B cell (primary cell): ENCODE measurements at regions not wholly inside any gene's neighbourhood (a gene's known extent, or its start where the extent isn't known, plus 50 kb on each side); places are given as distances from the start of the nearest gene placed in this dataset.

ENCODE experiments used
- ATAC-seq: fragments of 200-7000 bp; cut with Tn5 transposase; one replicate; pipeline ENCODE4 v1.10.0; 2021; ENCODE audit warnings: low read depth, mild to moderate bottlenecking, moderate number of reproducible peaks, moderate library complexity
- CTCF ChIA-PET: fragments of 350-600 bp; sonication (Branson Sonifier 250); formaldehyde crosslinking; loops from one replicate; lab custom pipeline; 2021; ENCODE audit warnings: antibody characterized with exemption, inconsistent platforms; lab: Charles Lee
- POLR2A ChIA-PET: fragments of 350-600 bp; sonication (Branson Sonifier 250); formaldehyde crosslinking; loops from one replicate; lab custom pipeline; 2021; ENCODE audit warnings: antibody characterized with exemption; lab: Charles Lee
- DNase-seq: peaks from one replicate; pipeline ENCODE4 v3.0.0; 2013
- H2AFZ ChIP-seq: 2 replicates; pipeline ENCODE4 v1.6.1; 2012; ENCODE audit warnings: mild to moderate bottlenecking, low read depth, low read length; ENCODE audit not compliant: insufficient read depth, poor library complexity, severe bottlenecking
- H3K27ac ChIP-seq, 2 donors: 1 replicate in 1 of 2; 2 replicates in 1 of 2; pipeline ENCODE4 v1.5.1; 2012 to 2013; ENCODE audit warnings: low read length in 2 of 2, mild to moderate bottlenecking in 2 of 2, moderate library complexity in 1 of 2
- H3K27me3 ChIP-seq, 4 experiments: fragments of 200-600 bp in 1 of 4; sonication (generic) in 1 of 4; replicated peaks in 1 of 4; 1 replicate in 2 of 4; 2 replicates in 2 of 4; pipeline versions ENCODE4 v1.6.1 to v1.7.0; 2013 to 2016; ENCODE audit warnings: low read length in 3 of 4, mild to moderate bottlenecking in 2 of 4, mixed read lengths in 1 of 4, moderate library complexity in 1 of 4; ENCODE audit not compliant: insufficient read depth in 4 of 4, control insufficient read depth in 3 of 4; ENCODE audit errors: control extremely low read depth in 1 of 4
- H3K36me3 ChIP-seq, 2 experiments: replicated peaks in 1 of 2; 1 replicate in 1 of 2; 2 replicates in 1 of 2; pipeline versions ENCODE4 v1.6.1 to v1.7.1; 2013; ENCODE audit warnings: low read length in 1 of 2; ENCODE audit not compliant: insufficient read depth in 2 of 2, control insufficient read depth in 1 of 2; ENCODE audit errors: control extremely low read depth in 1 of 2, extremely low read depth in 1 of 2
- H3K4me1 ChIP-seq, 2 donors: fragments of 200-600 bp in 1 of 2; sonication (generic) in 1 of 2; 1 replicate in 1 of 2; 2 replicates in 1 of 2; pipeline versions ENCODE4 v1.5.1 to v1.6.1; 2013 to 2017; ENCODE audit warnings: low read length in 2 of 2; ENCODE audit not compliant: control insufficient read depth in 2 of 2, insufficient read depth in 2 of 2
- H3K4me2 ChIP-seq: replicated peaks from 2 replicates; pipeline ENCODE3; 2012; ENCODE audit warnings: mild to moderate bottlenecking, low read depth, low read length; ENCODE audit not compliant: poor library complexity, severe bottlenecking
- H3K4me3 ChIP-seq, 5 experiments: fragments of 200-600 bp in 1 of 5; sonication (generic) in 1 of 5; 1 replicate in 3 of 5; 2 replicates in 2 of 5; pipeline versions ENCODE4 v1.5.1 to v1.7.0; 2011 to 2016; ENCODE audit warnings: low read length in 4 of 5, mild to moderate bottlenecking in 4 of 5, low read depth in 2 of 5, control low read depth in 1 of 5, moderate library complexity in 1 of 5; ENCODE audit not compliant: insufficient read depth in 1 of 5; ENCODE audit errors: control extremely low read depth in 1 of 5, extremely low read depth in 1 of 5
- H3K79me2 ChIP-seq: fragments of 200-600 bp; sonication (generic); one replicate; pipeline ENCODE4 v1.6.0; 2016; ENCODE audit warnings: low read length; ENCODE audit not compliant: control insufficient read depth, insufficient read depth
- H3K9ac ChIP-seq: fragments of 200-600 bp; sonication (generic); 2 replicates; pipeline ENCODE4 v1.6.1; 2017; ENCODE audit warnings: mild to moderate bottlenecking, low read length, moderate library complexity
- H3K9me3 ChIP-seq, 3 donors: one replicate each; pipeline versions ENCODE4 v1.6.1 to v1.7.1; 2013; ENCODE audit warnings: low read length in 2 of 3; ENCODE audit not compliant: control insufficient read depth in 2 of 3, insufficient read depth in 1 of 3; ENCODE audit errors: control extremely low read depth in 1 of 3
- H4K20me1 ChIP-seq: 2 replicates; pipeline ENCODE4 v1.6.0; 2012; ENCODE audit warnings: mild to moderate bottlenecking, low read length; ENCODE audit not compliant: insufficient read depth, control insufficient read depth, poor library complexity, severe bottlenecking
- H3K27ac Mint-ChIP-seq: one replicate; pipeline ENCODE4 v1.8.0; 2021; ENCODE audit warnings: mixed read lengths
- H3K27me3 Mint-ChIP-seq: one replicate; pipeline ENCODE4 v1.8.0; 2021; ENCODE audit warnings: mixed read lengths
- H3K4me1 Mint-ChIP-seq: one replicate; pipeline ENCODE4 v1.8.0; 2021; ENCODE audit warnings: mixed read lengths
- H3K4me3 Mint-ChIP-seq: one replicate; pipeline ENCODE4 v1.8.0; 2021; ENCODE audit warnings: mixed read lengths
- H3K9me3 Mint-ChIP-seq: one replicate; pipeline ENCODE4 v1.8.0; 2022; ENCODE audit warnings: mixed read lengths; ENCODE audit not compliant: insufficient read depth
- EZH2 ChIP-seq: IDR thresholded peaks from 2 replicates; pipeline ENCODE4 v1.6.1; 2012; ENCODE audit warnings: borderline replicate concordance, low read depth, mild to moderate bottlenecking, moderate library complexity, low read length; ENCODE audit not compliant: insufficient read depth, poor library complexity, severe bottlenecking
- WGBS: methylation state at CpG from one replicate; pipeline ENCODE4 v1.1.5; 2013; ENCODE audit warnings: missing lambda C conversion rate; ENCODE audit not compliant: insufficient coverage; 5-methylcytosine and 5-hydroxymethylcytosine counted together
- intact Hi-C: fragments of 100-400 bp; cut with micrococcal nuclease; formaldehyde crosslinking; loops from one replicate; pipeline ENCODE4 v1.10.0; 2022
- TF ChIP-seq, protein P1 (sequence below): fragments of 200-600 bp; IDR thresholded peaks from one replicate; pipeline ENCODE4 v1.8.0; 2022; ENCODE audit warnings: antibody characterized with exemption, mild to moderate bottlenecking

- no peak for ATAC-seq
- TF ChIP-seq EZH2 = no peak
- TF ChIP-seq, protein P1, sequence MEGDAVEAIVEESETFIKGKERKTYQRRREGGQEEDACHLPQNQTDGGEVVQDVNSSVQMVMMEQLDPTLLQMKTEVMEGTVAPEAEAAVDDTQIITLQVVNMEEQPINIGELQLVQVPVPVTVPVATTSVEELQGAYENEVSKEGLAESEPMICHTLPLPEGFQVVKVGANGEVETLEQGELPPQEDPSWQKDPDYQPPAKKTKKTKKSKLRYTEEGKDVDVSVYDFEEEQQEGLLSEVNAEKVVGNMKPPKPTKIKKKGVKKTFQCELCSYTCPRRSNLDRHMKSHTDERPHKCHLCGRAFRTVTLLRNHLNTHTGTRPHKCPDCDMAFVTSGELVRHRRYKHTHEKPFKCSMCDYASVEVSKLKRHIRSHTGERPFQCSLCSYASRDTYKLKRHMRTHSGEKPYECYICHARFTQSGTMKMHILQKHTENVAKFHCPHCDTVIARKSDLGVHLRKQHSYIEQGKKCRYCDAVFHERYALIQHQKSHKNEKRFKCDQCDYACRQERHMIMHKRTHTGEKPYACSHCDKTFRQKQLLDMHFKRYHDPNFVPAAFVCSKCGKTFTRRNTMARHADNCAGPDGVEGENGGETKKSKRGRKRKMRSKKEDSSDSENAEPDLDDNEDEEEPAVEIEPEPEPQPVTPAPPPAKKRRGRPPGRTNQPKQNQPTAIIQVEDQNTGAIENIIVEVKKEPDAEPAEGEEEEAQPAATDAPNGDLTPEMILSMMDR = no peak
- H3K27ac Mint-ChIP-seq = no peak overlapping the region
- no peaks in the 10 kb centered on the region for H3K27me3 Mint-ChIP-seq
- H3K27me3 ChIP-seq = no peaks in the 10 kb centered on the region
- H3K4me3 ChIP-seq = no peak overlapping the region
- H3K36me3 ChIP-seq = no peaks in the 10 kb centered on the region
- WGBS = no CpG with 5 or more reads among the region's 1 CpG
- H2AFZ ChIP-seq = no peak overlapping the region
- POLR2A ChIA-PET = no interaction called here
- no peak for DNase-seq
- intact Hi-C loops = no loop called here
- H3K27ac ChIP-seq = no peak overlapping the region
- H3K4me3 Mint-ChIP-seq = no peak overlapping the region
- no peaks in the 10 kb centered on the region for H4K20me1 ChIP-seq
- no peak overlapping the region for H3K9ac ChIP-seq
- H3K4me1 ChIP-seq = no peaks in the 10 kb centered on the region
- no peak overlapping the region for H3K4me2 ChIP-seq
- peaks cover 9% of the 10 kb centered on the region for H3K9me3 Mint-ChIP-seq
- no peaks in the 10 kb centered on the region for H3K79me2 ChIP-seq
- CTCF ChIA-PET = no interaction called here
- no peaks in the 10 kb centered on the region for H3K4me1 Mint-ChIP-seq
- peaks cover 0 to 2% (median 0%) of the 10 kb centered on the region in 3 donors for H3K9me3 ChIP-seq
Observed at GRCh38 chr21:14712121-14712715, 166.1 kb upstream of the SAMSN1 start.

DNA sequence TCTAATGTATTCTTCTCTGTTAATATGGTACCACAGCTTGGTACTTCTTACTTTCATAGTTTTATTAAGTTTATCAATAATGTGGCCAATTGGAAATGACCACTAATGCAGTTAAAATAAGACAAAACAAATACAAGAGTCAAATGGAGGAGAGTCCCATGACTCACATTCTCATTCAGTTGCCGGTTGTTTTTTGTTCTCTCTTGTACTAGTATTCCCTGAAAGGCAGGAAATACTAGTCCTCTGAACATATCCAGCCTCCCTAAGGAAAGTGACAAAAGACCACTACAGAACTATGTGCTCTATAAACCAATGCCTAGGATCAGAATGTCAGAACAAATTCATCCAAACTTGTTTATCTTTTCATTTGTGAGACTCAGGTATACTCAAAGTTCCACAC, 165.2 kb upstream of the SAMSN1 start:
- intact Hi-C loops = no loop called here
- DNase-seq (no peak), ATAC-seq (no peak)
- peaks cover 0 to 2% (median 0%) of the 10 kb centered on the region in 3 donors for H3K9me3 ChIP-seq
- no peak overlapping the region for H3K4me3 ChIP-seq
- ChIA-PET CTCF (no interaction called here), POLR2A (no interaction called here)
- 78% methylated on average over 1 of the region's 1 CpG for WGBS
- H3K79me2 ChIP-seq = no peaks in the 10 kb centered on the region
- no peaks in the 10 kb centered on the region for H3K27me3 ChIP-seq
- no peak overlapping the region for H3K27ac Mint-ChIP-seq
- no peaks in the 10 kb centered on the region for H3K27me3 Mint-ChIP-seq
- H4K20me1 ChIP-seq = no peaks in the 10 kb centered on the region
- no peak overlapping the region for H3K4me3 Mint-ChIP-seq
- TF ChIP-seq EZH2 = no peak
- TF ChIP-seq, protein P1 = no peak
- no peaks in the 10 kb centered on the region for H3K4me1 ChIP-seq
- no peaks in the 10 kb centered on the region for H3K4me1 Mint-ChIP-seq
- peaks cover 9% of the 10 kb centered on the region for H3K9me3 Mint-ChIP-seq
- no peak overlapping the region for H2AFZ ChIP-seq
- H3K4me2 ChIP-seq = no peak overlapping the region
- no peak overlapping the region for H3K27ac ChIP-seq
- H3K9ac ChIP-seq = no peak overlapping the region
- H3K36me3 ChIP-seq = no peaks in the 10 kb centered on the region
